HUES64 (cell line): ENCODE measurements at regions not wholly inside any gene's neighbourhood (a gene's known extent, or its start where the extent isn't known, plus 50 kb on each side); places are given as distances from the start of the nearest gene placed in this dataset.

ENCODE experiments used
- H3K27ac ChIP-seq: 2 replicates; pipeline ENCODE4 v1.7.0; 2013; ENCODE audit warnings: low read depth, low read length, inconsistent platforms
- H3K27me3 ChIP-seq: 2 replicates; pipeline ENCODE4 v1.6.1; 2013; ENCODE audit warnings: mild to moderate bottlenecking, low read length; ENCODE audit not compliant: insufficient read depth
- H3K36me3 ChIP-seq: 2 replicates; pipeline ENCODE4 v1.6.1; 2013; ENCODE audit warnings: mild to moderate bottlenecking, low read length; ENCODE audit not compliant: insufficient read depth
- H3K4me1 ChIP-seq: 2 replicates; pipeline ENCODE4 v1.6.1; 2013; ENCODE audit warnings: mild to moderate bottlenecking, low read length, moderate library complexity; ENCODE audit not compliant: insufficient read depth
- H3K4me3 ChIP-seq: 2 replicates; pipeline ENCODE4 v1.5.1; 2013; ENCODE audit warnings: mild to moderate bottlenecking, low read length, moderate library complexity
- H3K9ac ChIP-seq: 2 replicates; pipeline ENCODE4 v1.6.1; 2013; ENCODE audit warnings: mild to moderate bottlenecking, low read depth, low read length
- H3K9me3 ChIP-seq: 2 replicates; pipeline ENCODE4 v1.6.1; 2013; ENCODE audit warnings: low read depth, low read length; ENCODE audit not compliant: insufficient read depth
- WGBS: fragments of 150-250, 120-280 bp; methylation state at CpG from one replicate; pipeline ENCODE4 v1.1.7; 2013; ENCODE audit warnings: missing lambda C conversion rate; 5-methylcytosine and 5-hydroxymethylcytosine counted together

GRCh38 chr20:41903586-41903985 lies 285.4 kb upstream of the CHD6 start:
- no peak overlapping the region for H3K4me3 ChIP-seq
- no peaks in the 10 kb centered on the region for H3K36me3 ChIP-seq
- H3K27ac ChIP-seq: no peak overlapping the region
- H3K9me3 ChIP-seq: no peaks in the 10 kb centered on the region
- H3K4me1 ChIP-seq: no peaks in the 10 kb centered on the region
- H3K27me3 ChIP-seq: no peaks in the 10 kb centered on the region
- no peak overlapping the region for H3K9ac ChIP-seq
- WGBS: 93% methylated on average over 4 of the region's 4 CpGs

- H3K27ac ChIP-seq: no peak overlapping the region
- WGBS: 95% methylated on average over 4 of the region's 4 CpGs
- no peaks in the 10 kb centered on the region for H3K36me3 ChIP-seq
- no peaks in the 10 kb centered on the region for H3K9me3 ChIP-seq
- no peak overlapping the region for H3K4me3 ChIP-seq
- no peaks in the 10 kb centered on the region for H3K27me3 ChIP-seq
- H3K4me1 ChIP-seq: no peaks in the 10 kb centered on the region
- no peak overlapping the region for H3K9ac ChIP-seq
Measured at GRCh38 chr20:41902346-41902745, 284.2 kb upstream of the CHD6 start.

GRCh38 chr20:41900201-41900691 lies 282.1 kb upstream of the CHD6 start:
- H3K4me3 ChIP-seq: no peak overlapping the region
- H3K9ac ChIP-seq: no peak overlapping the region

GRCh38 chr20:41897708-41898107 lies 279.5 kb upstream of the CHD6 start:
- 93% methylated on average over 5 of the region's 5 CpGs for WGBS
- no peaks in the 10 kb centered on the region for H3K36me3 ChIP-seq
- no peak overlapping the region for H3K9ac ChIP-seq
- no peaks in the 10 kb centered on the region for H3K27me3 ChIP-seq
- H3K27ac ChIP-seq: no peak overlapping the region
- H3K4me1 ChIP-seq: no peaks in the 10 kb centered on the region
- no peaks in the 10 kb centered on the region for H3K9me3 ChIP-seq
- H3K4me3 ChIP-seq: no peak overlapping the region

More at GRCh38 chr20:41900201-41900691, 282.1 kb upstream of the CHD6 start:
- Histone ChIP-seq H3K27me3 (no peaks in the 10 kb centered on the region), H3K9me3 (no peaks in the 10 kb centered on the region), H3K36me3 (no peaks in the 10 kb centered on the region), H3K4me1 (no peaks in the 10 kb centered on the region), H3K27ac (no peak overlapping the region)
- WGBS: 68% methylated on average over 4 of the region's 4 CpGs

- 64% methylated on average over 3 of the region's 5 CpGs for WGBS
- no peaks in the 10 kb centered on the region for H3K27me3 ChIP-seq
- H3K4me1 ChIP-seq: peaks cover 12% of the 10 kb centered on the region; the same call in 1 of the 2 replicates
Measured at GRCh38 chr20:41895241-41896032, 277.3 kb upstream of the CHD6 start.

GRCh38 chr20:41894255-41894963 lies 276.2 kb upstream of the CHD6 start:
- 94% methylated on average over 10 of the region's 10 CpGs for WGBS

More at GRCh38 chr20:41895241-41896032, 277.3 kb upstream of the CHD6 start:
- no peak overlapping the region for H3K9ac ChIP-seq
- no peak overlapping the region for H3K27ac ChIP-seq
- H3K9me3 ChIP-seq: no peaks in the 10 kb centered on the region
- H3K36me3 ChIP-seq: no peaks in the 10 kb centered on the region
- no peak overlapping the region for H3K4me3 ChIP-seq

GRCh38 chr20:41892031-41892430 lies 273.9 kb upstream of the CHD6 start:
- H3K4me1 ChIP-seq: peaks cover 25% of the 10 kb centered on the region
- H3K4me3 ChIP-seq: no peak overlapping the region
- WGBS: 93% methylated on average over 5 of the region's 5 CpGs
- H3K27me3 ChIP-seq: no peaks in the 10 kb centered on the region
- no peaks in the 10 kb centered on the region for H3K9me3 ChIP-seq
- no peak overlapping the region for H3K27ac ChIP-seq
- H3K9ac ChIP-seq: no peak overlapping the region
- H3K36me3 ChIP-seq: no peaks in the 10 kb centered on the region

More at GRCh38 chr20:41894255-41894963, 276.2 kb upstream of the CHD6 start:
- Histone ChIP-seq H3K27me3 (no peaks in the 10 kb centered on the region), H3K36me3 (no peaks in the 10 kb centered on the region), H3K27ac (no peak overlapping the region), H3K9me3 (no peaks in the 10 kb centered on the region), H3K9ac (no peak overlapping the region), H3K4me1 (peaks cover 21% of the 10 kb centered on the region), H3K4me3 (no peak overlapping the region)

GRCh38 chr20:41889844-41890224 lies 271.7 kb upstream of the CHD6 start:
- no peak overlapping the region for H3K4me3 ChIP-seq
- H3K27me3 ChIP-seq: no peaks in the 10 kb centered on the region
- 70% methylated on average over 4 of the region's 4 CpGs for WGBS
- peak overlapping the region; percentile 42; the same call in 1 of the 2 replicates for H3K9ac ChIP-seq
- H3K27ac ChIP-seq: peak overlapping the region; percentile 64
- H3K36me3 ChIP-seq: no peaks in the 10 kb centered on the region
- H3K9me3 ChIP-seq: no peaks in the 10 kb centered on the region
- H3K4me1 ChIP-seq: peaks cover 25% of the 10 kb centered on the region

GRCh38 chr20:41889126-41889843 lies 271.1 kb upstream of the CHD6 start:
- no peaks in the 10 kb centered on the region for H3K9me3 ChIP-seq
- WGBS: 69% methylated on average over 3 of the region's 3 CpGs
- peak overlapping the region; percentile 42; the same call in 1 of the 2 replicates for H3K9ac ChIP-seq
- no peaks in the 10 kb centered on the region for H3K27me3 ChIP-seq
- H3K36me3 ChIP-seq: no peaks in the 10 kb centered on the region
- H3K4me3 ChIP-seq: no peak overlapping the region
- peaks cover 25% of the 10 kb centered on the region for H3K4me1 ChIP-seq
- H3K27ac ChIP-seq: peak overlapping the region; percentile 64

- Histone ChIP-seq H3K4me3 (no peak overlapping the region), H3K4me1 (peaks cover 25% of the 10 kb centered on the region), H3K36me3 (no peaks in the 10 kb centered on the region), H3K27ac (no peak overlapping the region), H3K9ac (no peak overlapping the region), H3K27me3 (no peaks in the 10 kb centered on the region), H3K9me3 (no peaks in the 10 kb centered on the region)
- 97% methylated on average over 8 of the region's 8 CpGs for WGBS
Measured at GRCh38 chr20:41888434-41888833, 270.3 kb upstream of the CHD6 start.

GRCh38 chr20:41887500-41887899 lies 269.3 kb upstream of the CHD6 start:
- 92% methylated on average over 8 of the region's 8 CpGs for whole genome bisulfite sequencing
- no peaks in the 10 kb centered on the region for H3K27me3 ChIP-seq

More at GRCh38 chr20:41887500-41887899, 269.3 kb upstream of the CHD6 start:
- Histone ChIP-seq H3K9ac (no peak overlapping the region), H3K4me1 (peaks cover 25% of the 10 kb centered on the region), H3K4me3 (no peak overlapping the region), H3K9me3 (no peaks in the 10 kb centered on the region), H3K36me3 (no peaks in the 10 kb centered on the region), H3K27ac (no peak overlapping the region)
